ENCODE measurements at regions not wholly inside any gene's neighbourhood (a gene's known extent, or its start where the extent isn't known, plus 50 kb on each side); places are given as distances from the start of the nearest gene placed in this dataset.

DNA sequence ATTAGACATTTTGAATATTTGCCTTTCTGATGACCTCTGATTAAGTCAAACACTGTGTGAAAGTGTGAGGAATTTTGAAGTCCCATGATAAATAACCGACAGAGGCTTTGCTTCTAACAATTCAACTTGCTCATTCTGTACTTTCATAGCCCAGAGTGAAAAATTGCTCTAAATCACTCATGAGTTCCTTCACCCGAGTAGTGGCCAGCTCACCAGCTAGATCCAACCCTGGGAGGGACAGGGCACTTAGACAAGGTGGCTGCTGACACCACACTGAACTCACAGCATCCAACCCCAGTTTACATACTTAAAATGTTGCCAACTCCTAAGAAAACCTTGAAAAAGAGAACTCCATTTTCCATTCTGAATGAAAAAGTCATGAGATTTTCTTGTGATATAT, 80.0 kb upstream of the LYZL1 start:
- no peak overlapping the region for H3K4me3 ChIP-seq (ENCODE audit: low read depth, low read length)

GRCh38 chr10:29209830-29210229, 79.0 kb upstream of the LYZL1 start:
- TF ChIP-seq CTCF (IDR thresholded peaks at IDR 0.05; ENCODE audit: insufficient read depth, low read depth, low read length) = no peak
- no peak overlapping the region for H3K4me3 ChIP-seq (ENCODE audit: low read depth, low read length)
- no peak for DNase-seq (ENCODE audit: low read depth)

More for the DNA sequence above, 80.0 kb upstream of the LYZL1 start:
- DNase-seq (ENCODE audit: low read depth) = no peak
- no peak for TF ChIP-seq CTCF (IDR thresholded peaks at IDR 0.05; ENCODE audit: insufficient read depth, low read depth, low read length)

GRCh38 chr10:29210266-29210868, 78.5 kb upstream of the LYZL1 start:
- no peak for TF ChIP-seq CTCF (IDR thresholded peaks at IDR 0.05; ENCODE audit: insufficient read depth, low read depth, low read length)
- no peak overlapping the region for H3K4me3 ChIP-seq (ENCODE audit: low read depth, low read length)
- DNase-seq (ENCODE audit: low read depth) = no peak

DNA sequence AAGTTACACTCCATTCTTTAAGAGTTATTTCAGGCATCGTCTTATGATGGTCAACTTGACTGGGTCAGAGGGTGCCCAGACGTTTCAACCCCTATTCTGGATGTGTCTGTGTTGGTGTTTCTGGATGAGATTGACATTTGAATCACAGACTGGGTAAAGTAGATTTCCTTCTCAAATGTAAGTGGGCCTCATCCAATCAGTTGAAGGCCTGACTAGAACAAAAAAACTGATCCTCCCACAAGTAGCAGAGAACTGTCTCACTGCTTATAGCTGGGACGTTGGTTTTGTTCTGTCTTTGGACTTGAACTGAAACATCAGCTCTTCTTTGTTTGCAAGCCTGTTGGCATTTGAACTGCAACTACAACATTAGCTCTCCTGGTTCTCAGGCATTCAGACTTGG, 76.3 kb upstream of the LYZL1 start:
- no peak for TF ChIP-seq CTCF (IDR thresholded peaks at IDR 0.05; ENCODE audit: insufficient read depth, low read depth, low read length)
- H3K4me3 ChIP-seq (ENCODE audit: low read depth, low read length) = no peak overlapping the region
- no peak for DNase-seq (ENCODE audit: low read depth)

DNA sequence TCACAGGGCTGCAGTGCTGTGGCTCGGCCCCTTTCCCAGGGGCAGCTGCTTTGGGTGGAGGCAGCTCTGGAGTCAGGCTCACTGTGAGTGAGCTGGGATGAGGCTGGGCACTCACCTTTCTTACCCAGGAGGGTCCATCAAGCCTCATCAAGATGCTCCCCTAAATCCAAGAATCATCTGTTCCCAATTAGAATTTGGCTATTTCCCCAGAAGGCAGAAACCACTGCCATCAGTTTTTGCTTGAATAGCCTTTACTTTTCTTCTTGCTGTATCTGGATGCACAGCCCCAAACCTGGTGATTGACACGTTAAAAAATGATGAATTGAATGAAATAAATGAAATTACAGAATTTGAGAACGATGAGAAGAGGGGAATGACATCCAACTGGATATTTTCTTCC, 74.3 kb upstream of the LYZL1 start:
- no peak for DNase-seq (ENCODE audit: low read depth)
- TF ChIP-seq CTCF (IDR thresholded peaks at IDR 0.05; ENCODE audit: insufficient read depth, low read depth, low read length) = no peak
- H3K4me3 ChIP-seq (ENCODE audit: low read depth, low read length) = no peak overlapping the region

GRCh38 chr10:29217292-29217738, 71.6 kb upstream of the LYZL1 start:
- H3K4me3 ChIP-seq (ENCODE audit: low read depth, low read length) = no peak overlapping the region
- peak; percentile 89 for DNase-seq (ENCODE audit: low read depth)
- TF ChIP-seq CTCF (IDR thresholded peaks at IDR 0.05; ENCODE audit: insufficient read depth, low read depth, low read length) = no peak

DNA sequence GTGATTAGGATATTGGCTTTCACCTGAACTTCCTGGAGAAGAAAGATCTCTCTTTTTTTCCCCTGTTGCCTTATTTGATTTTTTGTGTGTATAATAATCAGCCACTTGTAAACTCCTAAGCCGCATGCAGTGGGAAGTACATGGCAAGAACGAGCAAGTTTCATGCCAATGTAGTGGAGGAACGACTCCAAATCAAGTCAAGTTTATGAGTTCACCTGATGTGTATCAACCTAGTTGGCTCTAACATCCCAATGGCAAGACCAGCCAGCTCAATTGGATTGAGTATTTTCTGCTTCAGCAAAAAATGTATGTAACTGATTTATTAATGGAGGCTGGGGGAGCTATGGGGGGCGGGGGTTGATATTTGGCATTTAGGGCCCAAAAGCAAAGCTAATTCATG, 65.5 kb upstream of the LYZL1 start:
- no peak for TF ChIP-seq CTCF (IDR thresholded peaks at IDR 0.05; ENCODE audit: insufficient read depth, low read depth, low read length)
- H3K4me3 ChIP-seq (ENCODE audit: low read depth, low read length) = no peak overlapping the region
- no peak for DNase-seq (ENCODE audit: low read depth)
